K562 (cell line): ENCODE measurements at regions not wholly inside any gene's neighbourhood (a gene's known extent, or its start where the extent isn't known, plus 50 kb on each side); places are given as distances from the start of the nearest gene placed in this dataset.

Experiments used
- ATAC-seq: fragments of 200-7000 bp; cut with Tn5 transposase; 3 replicates; pipeline ENCODE4 v1.9.1; 2020; ENCODE audit warnings: moderate library complexity
- BruUV-seq: library from RNA; stranded (reverse); fragments of 400-500 nt; replicated peaks from 2 replicates; lab custom pipeline; 2021; lab: Mats Ljungman, UMichigan
- CTCF ChIA-PET: fragments of 300-600 bp; formaldehyde crosslinking; extraction: SDS; loops from one replicate; lab custom pipeline; 2021; ENCODE audit warnings: low intra/inter-chr PET ratio; lab: Yijun Ruan, JAX
- POLR2A ChIA-PET: fragments of 300-600, 350-650 bp; sonication (Branson Sonifier 250); formaldehyde crosslinking; extraction: SDS; loops from one replicate; lab custom pipeline; 2021; ENCODE audit warnings: antibody characterized with exemption, inconsistent platforms; lab: Yijun Ruan, JAX
- DNase-seq, 4 experiments: peaks; one replicate each; pipeline versions ENCODE4 v3.0.0 to v3.0.0-alpha.2; 2011 to 2018; ENCODE audit warnings: low spot score in 3 of 4, mixed read lengths in 3 of 4; ENCODE audit errors: extremely low read depth in 1 of 4
- FAIRE-seq: peaks from 2 replicates; lab custom pipeline; 2011; peaks lifted over from hg19 to GRCh38; lab: Jason Lieb, UNC
- H2AFZ ChIP-seq: 2 replicates; pipeline ENCODE4 v1.6.0; 2011; ENCODE audit warnings: low read depth, low read length, control low read depth, inconsistent platforms
- H3K27ac ChIP-seq: fragments of 200-600 bp; 3 replicates; pipeline ENCODE4 v1.8.0; 2011; ENCODE audit warnings: low read depth, mild to moderate bottlenecking, control low read depth, inconsistent platforms, low read length, moderate library complexity, mixed read lengths; ENCODE audit errors: extremely low read depth
- H3K27me3 ChIP-seq, 2 experiments: fragments of 300-600 bp in 1 of 2; 2 replicates in 1 of 2; 3 replicates in 1 of 2; pipeline versions ENCODE4 v1.6.0 to v1.8.0; 2011; ENCODE audit warnings: inconsistent platforms in 2 of 2, low read length in 2 of 2, mild to moderate bottlenecking in 1 of 2, mixed read lengths in 1 of 2, moderate library complexity in 1 of 2; ENCODE audit not compliant: control insufficient read depth in 2 of 2, insufficient read depth in 2 of 2
- H3K36me3 ChIP-seq: fragments of 300-600 bp; 3 replicates; pipeline ENCODE4 v1.8.0; 2011; ENCODE audit warnings: mild to moderate bottlenecking, low read length, inconsistent platforms; ENCODE audit not compliant: control insufficient read depth, insufficient read depth
- H3K4me1 ChIP-seq, 2 experiments: fragments of 200-600 bp in 1 of 2; replicated peaks in 1 of 2; 2 replicates in 1 of 2; 3 replicates in 1 of 2; pipeline versions ENCODE4 v1.5.1 to v1.8.0; 2011; ENCODE audit warnings: inconsistent platforms in 2 of 2, low read length in 2 of 2, mild to moderate bottlenecking in 1 of 2, mixed read lengths in 1 of 2, moderate library complexity in 1 of 2; ENCODE audit not compliant: control insufficient read depth in 2 of 2, insufficient read depth in 2 of 2
- H3K4me2 ChIP-seq: 2 replicates; pipeline ENCODE4 v1.6.1; 2011; ENCODE audit warnings: low read length, control low read depth, inconsistent platforms, mixed read lengths; ENCODE audit not compliant: insufficient read depth
- H3K4me3 ChIP-seq: fragments of 200-600 bp; sonication (generic), shearing (Covaris generic); 2 replicates; pipeline ENCODE4 v1.5.1; 2016; ENCODE audit warnings: control low read depth, inconsistent platforms
- H3K79me2 ChIP-seq: fragments of 200-600 bp; 3 replicates; pipeline ENCODE4 v1.8.0; 2011; ENCODE audit warnings: low read length, inconsistent platforms; ENCODE audit not compliant: control insufficient read depth, insufficient read depth
- H3K9ac ChIP-seq, 2 experiments: 2 replicates each; pipeline versions ENCODE4 v1.6.0 to v1.6.1; 2011; ENCODE audit warnings: low read depth in 2 of 2, low read length in 2 of 2, control low read depth in 1 of 2, inconsistent platforms in 1 of 2, mild to moderate bottlenecking in 1 of 2, mixed read lengths in 1 of 2; ENCODE audit not compliant: insufficient read depth in 1 of 2
- H3K9me1 ChIP-seq: one replicate; pipeline ENCODE4 v1.6.0; 2011; ENCODE audit warnings: inconsistent platforms, mild to moderate bottlenecking, low read length, moderate library complexity; ENCODE audit not compliant: control insufficient read depth, insufficient read depth
- H3K9me3 ChIP-seq: replicated peaks from 2 replicates; pipeline ENCODE4 v1.5.1; 2011; ENCODE audit warnings: low read depth, low read length, inconsistent platforms; ENCODE audit not compliant: control insufficient read depth, insufficient read depth
- H4K20me1 ChIP-seq: replicated peaks from 2 replicates; pipeline ENCODE4 v1.6.1; 2011; ENCODE audit warnings: low read length, inconsistent platforms, mixed read lengths; ENCODE audit not compliant: control insufficient read depth, insufficient read depth
- CHCHD3 ChIP-seq: fragments of 250-450 bp; sonication (Bioruptor Pico); IDR thresholded peaks from 2 replicates; pipeline ENCODE4 v2.1.2; 2022; ENCODE audit warnings: mild to moderate bottlenecking
- EP300 ChIP-seq: IDR thresholded peaks from 2 replicates; pipeline ENCODE4 v1.6.1; 2012; ENCODE audit warnings: low read length, improper control_type of control experiment
- GTF2F1 ChIP-seq: IDR thresholded peaks from 2 replicates; pipeline ENCODE4 v1.6.1; 2011; ENCODE audit warnings: low read depth, low read length, improper control_type of control experiment
- IFI16 ChIP-seq: fragments of 250-450 bp; sonication (Bioruptor Pico); IDR thresholded peaks from 2 replicates; pipeline ENCODE4 v2.1.2; 2022; ENCODE audit warnings: mild to moderate bottlenecking, inconsistent platforms
- MECOM ChIP-seq: fragments of 250-450 bp; sonication (Bioruptor Pico); IDR thresholded peaks from 2 replicates; pipeline ENCODE4 v1.8.0; 2022; ENCODE audit warnings: inconsistent platforms
- MIER1 ChIP-seq: fragments of 450-650 bp; IDR thresholded peaks from 2 replicates; pipeline ENCODE4 v1.6.1; 2016; ENCODE audit warnings: antibody characterized with exemption, mild to moderate bottlenecking, low read depth
- MYBL2 ChIP-seq, 2 experiments: fragments of 450-650 bp in 1 of 2; sonication (generic) in 1 of 2; formaldehyde crosslinking in 1 of 2; IDR thresholded peaks; 2 replicates each; pipeline versions ENCODE4 v1.6.1 to v1.8.1; 2017 to 2022; ENCODE audit warnings: borderline replicate concordance in 1 of 2, inconsistent platforms in 1 of 2, low read depth in 1 of 2, mild to moderate bottlenecking in 1 of 2, missing genetic modification reagents in 1 of 2, moderate library complexity in 1 of 2
- NFIC ChIP-seq: fragments of 450-650 bp; IDR thresholded peaks from 2 replicates; pipeline ENCODE4 v1.6.1; 2017; ENCODE audit warnings: mild to moderate bottlenecking, inconsistent platforms
- NRF1 ChIP-seq, 2 experiments: fragments of 450-650 bp; IDR thresholded peaks in 1 of 2; conservative IDR thresholded peaks in 1 of 2; 2 replicates each; pipeline ENCODE4 v1.6.1; 2014; ENCODE audit warnings: mild to moderate bottlenecking in 2 of 2
- POLR3G ChIP-seq: IDR thresholded peaks from 2 replicates; pipeline ENCODE4 v1.6.1; 2011; ENCODE audit not compliant: insufficient read length, insufficient replicate concordance; ENCODE audit errors: extremely low read depth
- THAP7 ChIP-seq: fragments of 250-450 bp; sonication (Bioruptor Pico); IDR thresholded peaks from 2 replicates; pipeline ENCODE4 v1.5.0; 2021
- ZMIZ1 ChIP-seq, 2 experiments: fragments of 150-350 bp in 1 of 2; IDR thresholded peaks; 2 replicates each; pipeline ENCODE4 v1.6.1; 2012 to 2016; ENCODE audit warnings: low read depth in 2 of 2, low read length in 2 of 2, mild to moderate bottlenecking in 1 of 2, moderate library complexity in 1 of 2
- ZNF197 ChIP-seq: fragments of 200-800 bp; sonication (Bioruptor generic); IDR thresholded peaks from 2 replicates; pipeline ENCODE4 v1.6.1; 2016; ENCODE audit warnings: low read depth, missing genetic modification characterization, missing compliant biosample characterization
- ZNF431 ChIP-seq: sonication (generic); formaldehyde crosslinking; IDR thresholded peaks from 2 replicates; pipeline ENCODE4 v1.8.0; 2022; ENCODE audit warnings: mild to moderate bottlenecking, missing genetic modification reagents
- ZNF561 ChIP-seq: fragments of 450-650 bp; formaldehyde crosslinking; conservative IDR thresholded peaks from 2 replicates; pipeline ENCODE4 v1.4.0; 2020; ENCODE audit warnings: mild to moderate bottlenecking, moderate library complexity
- WGBS: fragments of 100-300 bp; shearing (Covaris generic); methylation state at CpG from one replicate; pipeline ENCODE4 v1.1.6; 2016; ENCODE audit warnings: low coverage, mixed read lengths; ENCODE audit not compliant: insufficient coverage; ENCODE audit errors: missing lambda C conversion rate; 5-methylcytosine and 5-hydroxymethylcytosine counted together
- in situ Hi-C: fragments of 300-500 bp; cut with MboI; formaldehyde crosslinking; loops from 4 replicates; pipeline ENCODE4 v1.15.0; 2018; ENCODE audit warnings: inconsistent platforms, mixed read lengths
- intact Hi-C: fragments of 100-400 bp; cut with micrococcal nuclease; formaldehyde crosslinking; loops from 2 replicates; pipeline ENCODE4 v1.14.2; 2022

- TF ChIP-seq NRF1 (conservative IDR thresholded peaks at IDR 0.05 in 1 of 2, IDR thresholded peaks at IDR 0.05 in 1 of 2) (no peak), MECOM (CRISPR knock-in tag) (no peak), GTF2F1 (no peak), NFIC (no peak), CHCHD3 (CRISPR knock-in tag) (no peak)
- TF ChIP-seq, all 486 proteins: peak for 0
Observed at GRCh38 chr4:136442447-136442846, 1089.8 kb downstream of the PCDH18 start (continued).

- Histone ChIP-seq H2AFZ (no peak overlapping the region), H3K27ac (no peak overlapping the region), H3K79me2 (no peaks in the 10 kb centered on the region), H3K4me3 (no peak overlapping the region), H3K4me2 (no peak overlapping the region), H4K20me1 (no peaks in the 10 kb centered on the region), H3K9ac (no peak overlapping the region), H3K27me3 (no peaks in the 10 kb centered on the region), H3K9me1 (no peaks in the 10 kb centered on the region), H3K4me1 (no peaks in the 10 kb centered on the region), H3K36me3 (no peaks in the 10 kb centered on the region)
- POLR2A ChIA-PET: no interaction called here
- BruUV-seq: no TSS peak
- FAIRE-seq: no peak
- intact Hi-C loops (no loop called here), in situ Hi-C loops (no loop called here)
- ATAC-seq: no peak
- CTCF ChIA-PET: no interaction called here
- no peak for DNase-seq
- WGBS: 0% methylated on average over 7 of the region's 7 CpGs
- TF ChIP-seq EP300: no peak
- no peak for TF ChIP-seq POLR3G
- no peak for TF ChIP-seq MIER1
- no peak for TF ChIP-seq THAP7
- TF ChIP-seq ZNF431 (CRISPR knock-in tag): no peak
- no peak for TF ChIP-seq IFI16 (CRISPR knock-in tag)
- no peak for TF ChIP-seq MYBL2 (IDR thresholded peaks at IDR 0.05; ENCODE audit: low read depth)
- no peak for TF ChIP-seq MYBL2 (CRISPR knock-in tag; IDR thresholded peaks at IDR 0.05; ENCODE audit: borderline replicate concordance)
- no peak for TF ChIP-seq ZMIZ1 (IDR thresholded peaks at IDR 0.05; ENCODE audit: low read depth in 2 of 2, low read length in 2 of 2)
- no peak for TF ChIP-seq ZNF197 (CRISPR knock-in tag)
- TF ChIP-seq ZNF561 (CRISPR knock-in tag): no peak
- TF ChIP-seq, all 486 proteins: peak for 0
- no peaks in the 10 kb centered on the region; the same call in 1 of the 2 replicates for H3K9me3 ChIP-seq
Observed at GRCh38 chr4:136441629-136442282, 1090.5 kb downstream of the PCDH18 start.
